Prostate gland (tissue), 2 donors: ENCODE measurements at regions not wholly inside any gene's neighbourhood (a gene's known extent, or its start where the extent isn't known, plus 50 kb on each side); places are given as distances from the start of the nearest gene placed in this dataset.

Experiments used
- DNase-seq: peaks from one replicate; pipeline ENCODE4 v3.0.0-alpha.2; 2019; ENCODE audit warnings: low spot score
- H3K27ac ChIP-seq, 2 donors: fragments of 200-600 bp; sonication (generic); 2 replicates each; pipeline ENCODE4 v1.5.1; 2017 to 2019
- H3K27me3 ChIP-seq: fragments of 200-600 bp; sonication (generic); replicated peaks from 2 replicates; pipeline ENCODE4 v1.5.1; 2019; ENCODE audit not compliant: insufficient read depth
- H3K36me3 ChIP-seq, 2 donors: fragments of 200-600 bp; sonication (generic); 1 replicate in 1 of 2; 2 replicates in 1 of 2; pipeline versions ENCODE4 v1.5.1 to v1.8.1; 2017 to 2019
- H3K4me1 ChIP-seq: fragments of 200-600 bp; sonication (generic); replicated peaks from 2 replicates; pipeline ENCODE4 v1.5.1; 2019
- H3K4me3 ChIP-seq, 2 donors: fragments of 200-600 bp; sonication (generic); 2 replicates each; pipeline ENCODE4 v1.5.1; 2017 to 2019
- H3K9me3 ChIP-seq: fragments of 200-600 bp; sonication (generic); 2 replicates; pipeline ENCODE4 v1.5.1; 2017
- POLR2A ChIP-seq: fragments of 450-650 bp; IDR thresholded peaks from one replicate; pipeline ENCODE4 v1.6.1; 2016; ENCODE audit warnings: antibody characterized with exemption, mild to moderate bottlenecking
- POLR2AphosphoS5 ChIP-seq: sonication (generic); formaldehyde crosslinking; IDR thresholded peaks from one replicate; pipeline ENCODE4 v1.6.1; 2017; ENCODE audit warnings: antibody characterized with exemption
- WGBS: methylation state at CpG from one replicate; pipeline ENCODE4 v1.1.5; 2018; 5-methylcytosine and 5-hydroxymethylcytosine counted together
- intact Hi-C: fragments of 100-400 bp; cut with DNase I; formaldehyde crosslinking; loops from one replicate; pipeline ENCODE4 v1.14.2; 2022
- TF ChIP-seq, protein P1 (sequence below), 4 experiments: fragments of 200-600 bp in 2 of 4; fragments of 450-650 bp in 2 of 4; sonication (generic) in 2 of 4; IDR thresholded peaks; 1 replicate in 3 of 4; 2 replicates in 1 of 4; pipeline ENCODE4 v1.5.1; 2016 to 2019; ENCODE audit warnings: antibody characterized with exemption in 4 of 4, mild to moderate bottlenecking in 2 of 4, moderate library complexity in 2 of 4

DNA sequence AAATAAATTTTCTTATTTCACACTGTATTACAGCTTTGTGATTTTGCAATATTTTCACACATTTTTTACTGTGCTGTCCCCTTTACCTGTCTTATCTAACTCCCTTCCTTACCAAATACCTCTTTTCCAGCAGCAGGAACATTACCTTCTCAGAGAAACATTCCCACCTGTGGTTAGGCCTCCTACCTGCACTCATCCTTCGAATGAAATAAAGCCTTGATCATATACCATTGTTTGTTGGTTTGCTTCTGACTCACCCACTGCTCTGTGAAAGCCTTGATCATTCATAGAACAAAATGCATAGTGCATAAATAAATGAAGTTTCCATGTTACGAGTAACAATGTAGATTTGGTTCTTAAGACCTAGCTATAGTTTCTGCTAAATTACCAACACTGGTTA is 256.3 kb downstream of the ARL4A start:
- intact Hi-C loops = no loop called here
- no peaks in the 10 kb centered on the region for H3K27me3 ChIP-seq
- TF ChIP-seq POLR2A (no peak), POLR2AphosphoS5 (no peak)
- TF ChIP-seq, protein P1, sequence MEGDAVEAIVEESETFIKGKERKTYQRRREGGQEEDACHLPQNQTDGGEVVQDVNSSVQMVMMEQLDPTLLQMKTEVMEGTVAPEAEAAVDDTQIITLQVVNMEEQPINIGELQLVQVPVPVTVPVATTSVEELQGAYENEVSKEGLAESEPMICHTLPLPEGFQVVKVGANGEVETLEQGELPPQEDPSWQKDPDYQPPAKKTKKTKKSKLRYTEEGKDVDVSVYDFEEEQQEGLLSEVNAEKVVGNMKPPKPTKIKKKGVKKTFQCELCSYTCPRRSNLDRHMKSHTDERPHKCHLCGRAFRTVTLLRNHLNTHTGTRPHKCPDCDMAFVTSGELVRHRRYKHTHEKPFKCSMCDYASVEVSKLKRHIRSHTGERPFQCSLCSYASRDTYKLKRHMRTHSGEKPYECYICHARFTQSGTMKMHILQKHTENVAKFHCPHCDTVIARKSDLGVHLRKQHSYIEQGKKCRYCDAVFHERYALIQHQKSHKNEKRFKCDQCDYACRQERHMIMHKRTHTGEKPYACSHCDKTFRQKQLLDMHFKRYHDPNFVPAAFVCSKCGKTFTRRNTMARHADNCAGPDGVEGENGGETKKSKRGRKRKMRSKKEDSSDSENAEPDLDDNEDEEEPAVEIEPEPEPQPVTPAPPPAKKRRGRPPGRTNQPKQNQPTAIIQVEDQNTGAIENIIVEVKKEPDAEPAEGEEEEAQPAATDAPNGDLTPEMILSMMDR (IDR thresholded peaks at IDR 0.05) = no peak
- 86% methylated on average over 2 of the region's 2 CpGs for WGBS
- peaks cover 10% of the 10 kb centered on the region for H3K4me1 ChIP-seq
- no peak overlapping the region for H3K27ac ChIP-seq
- no peaks in the 10 kb centered on the region for H3K36me3 ChIP-seq
- H3K9me3 ChIP-seq = no peaks in the 10 kb centered on the region
- no peak for DNase-seq
- H3K4me3 ChIP-seq = no peak overlapping the region

DNA sequence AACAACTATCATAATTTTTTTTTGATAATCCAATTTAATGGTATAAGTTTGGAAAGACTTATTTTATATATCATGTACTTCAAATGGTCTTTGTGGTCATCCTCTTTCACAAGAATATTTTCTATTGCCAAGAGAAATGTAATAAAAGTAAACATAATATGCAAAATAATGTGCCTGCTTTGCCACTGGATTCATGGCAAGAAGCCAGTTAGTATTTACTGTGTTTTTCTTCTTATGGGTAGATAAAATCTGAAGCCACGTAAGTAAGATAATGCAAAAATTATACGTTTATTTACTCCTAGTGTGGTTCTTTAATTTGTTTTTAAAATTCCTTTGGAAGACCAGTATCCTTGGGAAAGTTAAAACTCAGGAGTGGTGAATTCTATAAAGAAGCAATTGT is 258.5 kb downstream of the ARL4A start:
- peaks cover 10% of the 10 kb centered on the region for H3K4me1 ChIP-seq
- no peak overlapping the region for H3K27ac ChIP-seq
- intact Hi-C loops = no loop called here
- no peaks in the 10 kb centered on the region for H3K27me3 ChIP-seq
- 26% methylated on average over 2 of the region's 2 CpGs for WGBS
- DNase-seq = no peak
- TF ChIP-seq, protein P1 (IDR thresholded peaks at IDR 0.05) = no peak
- no peak for TF ChIP-seq POLR2AphosphoS5
- no peak for TF ChIP-seq POLR2A
- H3K4me3 ChIP-seq = no peak overlapping the region
- no peaks in the 10 kb centered on the region for H3K9me3 ChIP-seq
- no peaks in the 10 kb centered on the region for H3K36me3 ChIP-seq

GRCh38 chr7:12947465-12947864 is 260.0 kb downstream of the ARL4A start:
- Histone ChIP-seq H3K4me3 (no peak overlapping the region), H3K4me1 (peaks cover 5% of the 10 kb centered on the region), H3K9me3 (no peaks in the 10 kb centered on the region), H3K27ac (no peak overlapping the region), H3K27me3 (no peaks in the 10 kb centered on the region), H3K36me3 (no peaks in the 10 kb centered on the region)
- no peak for DNase-seq
- WGBS = 89% methylated on average over 5 of the region's 5 CpGs
- intact Hi-C loops = no loop called here
- TF ChIP-seq, protein P1 (IDR thresholded peaks at IDR 0.05) = no peak

DNA sequence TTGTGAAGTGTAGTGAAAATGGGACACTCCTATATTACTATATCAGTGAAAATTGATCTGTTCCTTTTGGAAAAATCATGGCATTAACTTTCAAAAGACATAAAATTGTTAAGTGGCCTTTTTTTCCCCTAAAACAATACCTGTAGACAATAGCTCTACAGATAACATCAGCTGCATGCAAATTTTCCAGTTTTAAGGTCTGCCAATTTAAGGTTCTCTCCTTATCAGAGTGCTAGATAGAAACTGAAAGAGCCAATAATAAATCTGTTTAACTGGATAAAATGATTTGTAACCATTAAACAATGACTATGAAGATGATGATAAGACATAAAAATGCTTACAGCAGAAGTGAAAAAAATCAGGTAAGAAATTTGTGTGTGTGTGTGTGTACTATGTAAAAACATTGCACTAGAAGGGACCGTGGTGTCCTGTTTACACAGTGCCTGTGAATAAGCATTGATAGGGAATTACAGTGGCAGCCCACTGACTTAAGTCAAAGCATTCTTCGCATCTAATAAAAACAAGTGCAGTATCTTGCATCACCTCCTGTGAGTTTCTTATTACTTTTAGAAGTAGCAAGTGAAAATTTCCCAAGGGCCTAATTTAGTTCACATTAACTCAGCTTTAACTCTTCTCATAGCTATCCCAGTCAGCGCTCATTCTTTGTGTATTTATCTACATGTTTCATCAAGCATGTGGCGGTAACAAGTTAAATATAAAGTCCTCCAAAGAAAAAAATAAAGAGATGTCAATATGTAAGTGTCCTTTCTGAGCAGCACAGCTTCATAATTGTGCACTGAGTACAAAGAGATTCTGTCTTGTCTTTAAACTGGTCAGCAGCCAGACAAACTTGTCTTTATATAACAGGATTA is 261.9 kb downstream of the ARL4A start:
- no peak overlapping the region for H3K4me3 ChIP-seq
- no peaks in the 10 kb centered on the region for H3K36me3 ChIP-seq
- no peaks in the 10 kb centered on the region for H3K4me1 ChIP-seq
- no peaks in the 10 kb centered on the region for H3K27me3 ChIP-seq
- 29% methylated on average over 4 of the region's 4 CpGs for WGBS
- no peaks in the 10 kb centered on the region for H3K9me3 ChIP-seq
- intact Hi-C loops = no loop called here
- no peak overlapping the region for H3K27ac ChIP-seq
- TF ChIP-seq, protein P1 (IDR thresholded peaks at IDR 0.05) = no peak
- no peak for TF ChIP-seq POLR2A
- TF ChIP-seq POLR2AphosphoS5 = no peak
- peak; percentile 13 for DNase-seq

- Histone ChIP-seq H3K4me1 (no peaks in the 10 kb centered on the region), H3K36me3 (no peaks in the 10 kb centered on the region), H3K27me3 (no peaks in the 10 kb centered on the region), H3K9me3 (no peaks in the 10 kb centered on the region), H3K4me3 (no peak overlapping the region), H3K27ac (no peak overlapping the region)
- 71% methylated on average over 6 of the region's 6 CpGs for WGBS
- TF ChIP-seq POLR2AphosphoS5 (no peak), POLR2A (no peak)
- TF ChIP-seq, protein P1 (IDR thresholded peaks at IDR 0.05) = no peak
- DNase-seq = no peak
- intact Hi-C loops = no loop called here
These were observed 264.0 kb downstream of the ARL4A start for GRCh38 chr7:12951397-12951801.
